ENCODE measurements at regions not wholly inside any gene's neighbourhood (a gene's known extent, or its start where the extent isn't known, plus 50 kb on each side); places are given as distances from the start of the nearest gene placed in this dataset.

GRCh38 chr7:16293669-16294425 is 127.5 kb downstream of the CRPPA start:
- no peaks in the 10 kb centered on the region for H3K9me3 ChIP-seq
- H3K36me3 ChIP-seq, result no peaks in the 10 kb centered on the region
- H3K27me3 ChIP-seq, result no peaks in the 10 kb centered on the region
- no peak for DNase-seq
- intact Hi-C loops (cut with DNase I; ENCODE audit: low total_unique reads), result no loop called here
- H3K27ac ChIP-seq, result no peak overlapping the region
- TF ChIP-seq, protein P1, sequence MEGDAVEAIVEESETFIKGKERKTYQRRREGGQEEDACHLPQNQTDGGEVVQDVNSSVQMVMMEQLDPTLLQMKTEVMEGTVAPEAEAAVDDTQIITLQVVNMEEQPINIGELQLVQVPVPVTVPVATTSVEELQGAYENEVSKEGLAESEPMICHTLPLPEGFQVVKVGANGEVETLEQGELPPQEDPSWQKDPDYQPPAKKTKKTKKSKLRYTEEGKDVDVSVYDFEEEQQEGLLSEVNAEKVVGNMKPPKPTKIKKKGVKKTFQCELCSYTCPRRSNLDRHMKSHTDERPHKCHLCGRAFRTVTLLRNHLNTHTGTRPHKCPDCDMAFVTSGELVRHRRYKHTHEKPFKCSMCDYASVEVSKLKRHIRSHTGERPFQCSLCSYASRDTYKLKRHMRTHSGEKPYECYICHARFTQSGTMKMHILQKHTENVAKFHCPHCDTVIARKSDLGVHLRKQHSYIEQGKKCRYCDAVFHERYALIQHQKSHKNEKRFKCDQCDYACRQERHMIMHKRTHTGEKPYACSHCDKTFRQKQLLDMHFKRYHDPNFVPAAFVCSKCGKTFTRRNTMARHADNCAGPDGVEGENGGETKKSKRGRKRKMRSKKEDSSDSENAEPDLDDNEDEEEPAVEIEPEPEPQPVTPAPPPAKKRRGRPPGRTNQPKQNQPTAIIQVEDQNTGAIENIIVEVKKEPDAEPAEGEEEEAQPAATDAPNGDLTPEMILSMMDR (IDR thresholded peaks at IDR 0.05), result no peak
- H3K4me1 ChIP-seq, result peaks cover 0 to 6% (median 0%) of the 10 kb centered on the region in 4 donors
- H3K4me3 ChIP-seq, result no peak overlapping the region

GRCh38 chr7:16284581-16284980 is 136.8 kb downstream of the CRPPA start:
- Histone ChIP-seq H3K27me3 (no peaks in the 10 kb centered on the region), H3K4me1 (no peaks in the 10 kb centered on the region), H3K9me3 (peaks cover 0 to 4% (median 0%) of the 10 kb centered on the region in 3 donors), H3K4me3 (no peak overlapping the region), H3K27ac (no peak overlapping the region), H3K36me3 (no peaks in the 10 kb centered on the region)
- intact Hi-C loops (cut with DNase I; ENCODE audit: low total_unique reads), result no loop called here
- no peak for DNase-seq
- TF ChIP-seq, protein P1 (IDR thresholded peaks at IDR 0.05), result no peak

GRCh38 chr7:16278167-16278787 is 143.1 kb downstream of the CRPPA start:
- Histone ChIP-seq H3K36me3 (no peaks in the 10 kb centered on the region), H3K4me3 (no peak overlapping the region), H3K9me3 (no peaks in the 10 kb centered on the region), H3K27ac (no peak overlapping the region), H3K27me3 (no peaks in the 10 kb centered on the region), H3K4me1 (no peaks in the 10 kb centered on the region)
- TF ChIP-seq, protein P1 (IDR thresholded peaks at IDR 0.05), result no peak
- intact Hi-C loops (cut with DNase I; ENCODE audit: low total_unique reads), result no loop called here
- DNase-seq, result no peak

GRCh38 chr7:16271990-16272665 is 149.2 kb downstream of the CRPPA start:
- TF ChIP-seq, protein P1 (IDR thresholded peaks at IDR 0.05), result no peak
- Histone ChIP-seq H3K9me3 (no peaks in the 10 kb centered on the region), H3K27ac (no peak overlapping the region), H3K36me3 (no peaks in the 10 kb centered on the region), H3K4me3 (no peak overlapping the region), H3K27me3 (no peaks in the 10 kb centered on the region), H3K4me1 (no peaks in the 10 kb centered on the region)
- intact Hi-C loops (cut with DNase I; ENCODE audit: low total_unique reads), result no loop called here
- no peak for DNase-seq

DNA sequence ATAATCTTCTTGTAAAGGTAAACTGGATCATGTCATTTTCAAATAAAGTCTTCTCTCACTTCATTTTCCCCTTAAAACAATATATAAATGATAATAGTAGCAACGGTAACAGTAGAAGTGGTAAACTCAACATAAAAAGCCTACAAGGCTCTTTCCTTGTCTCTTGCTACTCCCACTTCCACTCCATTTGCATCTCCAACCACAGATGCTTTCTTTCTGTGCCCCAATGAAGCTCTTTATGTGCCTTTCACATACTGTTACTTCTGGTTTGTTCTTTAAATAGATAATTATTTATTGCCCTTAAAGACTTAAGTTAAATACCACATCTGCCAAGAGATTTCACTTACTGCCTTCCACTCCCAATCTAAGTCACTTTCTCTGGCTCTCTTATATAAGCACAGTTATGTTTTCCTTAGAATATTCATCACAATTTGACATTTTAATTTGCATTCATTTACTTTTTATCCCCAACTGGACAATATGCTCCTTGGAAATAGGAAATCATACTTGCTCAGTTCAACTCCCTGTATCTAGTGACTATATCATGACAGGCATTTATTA is 149.9 kb downstream of the CRPPA start:
- no peak for DNase-seq
- TF ChIP-seq, protein P1 (IDR thresholded peaks at IDR 0.05), result no peak
- no peaks in the 10 kb centered on the region for H3K9me3 ChIP-seq
- no peaks in the 10 kb centered on the region for H3K27me3 ChIP-seq
- no peaks in the 10 kb centered on the region for H3K36me3 ChIP-seq
- H3K27ac ChIP-seq, result no peak overlapping the region
- H3K4me3 ChIP-seq, result no peak overlapping the region
- intact Hi-C loops (cut with DNase I; ENCODE audit: low total_unique reads), result no loop called here
- H3K4me1 ChIP-seq, result no peaks in the 10 kb centered on the region

All from tibial artery (tissue), 4 donors.